Adrenal gland (tissue), 9 donors: ENCODE measurements at regions not wholly inside any gene's neighbourhood (a gene's known extent, or its start where the extent isn't known, plus 50 kb on each side); places are given as distances from the start of the nearest gene placed in this dataset.

Experiments used
- DNase-seq, 7 donors: peaks; one replicate each; pipeline ENCODE4 v3.0.0-alpha.2; 2019 to 2020
- H3K27ac ChIP-seq, 5 donors: fragments of 200-600 bp; sonication (generic) in 4 of 5; 1 replicate in 3 of 5; 2 replicates in 2 of 5; pipeline versions ENCODE4 v1.5.1 to v1.8.0; 2016 to 2020; ENCODE audit warnings: mild to moderate bottlenecking in 1 of 5
- H3K27me3 ChIP-seq: fragments of 200-600 bp; 2 replicates; pipeline ENCODE4 v1.8.0; 2021
- H3K36me3 ChIP-seq, 2 donors: fragments of 200-600 bp; replicated peaks in 1 of 2; 1 replicate in 1 of 2; 2 replicates in 1 of 2; pipeline versions ENCODE4 v1.5.1 to v1.8.0; 2018 to 2022
- H3K4me1 ChIP-seq, 2 donors: fragments of 200-600 bp; replicated peaks in 1 of 2; 1 replicate in 1 of 2; 2 replicates in 1 of 2; pipeline versions ENCODE4 v1.5.1 to v1.8.0; 2018 to 2021
- H3K4me3 ChIP-seq, 4 donors: fragments of 200-600 bp; sonication (generic) in 3 of 4; one replicate each; pipeline ENCODE4 v1.5.1; 2016 to 2018
- H3K9me3 ChIP-seq, 3 donors: fragments of 200-600 bp; sonication (generic) in 1 of 3; replicated peaks in 1 of 3; 1 replicate in 2 of 3; 2 replicates in 1 of 3; pipeline versions ENCODE4 v1.5.1 to v1.8.0; 2016 to 2021
- CTCF ChIP-seq, 6 experiments: fragments of 450-650 bp in 4 of 6; fragments of 200-600 bp in 2 of 6; sonication (generic) in 1 of 6; IDR thresholded peaks; 1 replicate in 5 of 6; 2 replicates in 1 of 6; pipeline versions ENCODE4 v1.5.1 to v1.8.0; 2016 to 2021; ENCODE audit warnings: antibody characterized with exemption in 6 of 6, mild to moderate bottlenecking in 2 of 6, moderate library complexity in 1 of 6
- POLR2A ChIP-seq, 2 donors: fragments of 450-650 bp; IDR thresholded peaks; one replicate each; pipeline ENCODE4 v1.6.1; 2017; ENCODE audit warnings: antibody characterized with exemption in 2 of 2, mild to moderate bottlenecking in 2 of 2, moderate library complexity in 1 of 2
- WGBS, 4 donors: extraction: QIAGEN DNeasy Blood & Tissue Kit in 2 of 4; methylation state at CpG; one replicate each; pipeline versions ENCODE4 v1.1.5 to v1.1.7; 2013 to 2017; 5-methylcytosine and 5-hydroxymethylcytosine counted together
- intact Hi-C, 2 donors: fragments of 100-400 bp; cut with DNase I; formaldehyde crosslinking; loops; one replicate each; pipeline versions ENCODE4 v1.14.1 to v1.15.0; 2022 to 2023
- donor health status: healthy with polysubstance abuse.
- donor health status: Bipolar disorder and iron deficiency.
- donor health status: DM: yes; HTN: yes; CAD: no.
- donor health status: DM: no; HTN: no; CAD: no.
- donor health status: DM: no; HTN: no; CAD: no.

- no peak overlapping the region for H3K4me3 ChIP-seq
- DNase-seq, result no peak
- TF ChIP-seq POLR2A (IDR thresholded peaks at IDR 0.05), result no peak
- no peak for TF ChIP-seq CTCF (IDR thresholded peaks at IDR 0.05)
- no peaks in the 10 kb centered on the region for H3K9me3 ChIP-seq
- WGBS, 4 donors, result 25 to 46% (median 42%) methylated on average over 5 of the region's 5 CpGs
- no peaks in the 10 kb centered on the region for H3K4me1 ChIP-seq
- H3K27ac ChIP-seq, result no peak overlapping the region
- no peaks in the 10 kb centered on the region for H3K36me3 ChIP-seq
- intact Hi-C loops, result loop anchor here in 1 of 2 donors (10.0 kb wide), 1 partner anchor 651 kb away; the partner anchor contains the start of gene COBL
- H3K27me3 ChIP-seq, result no peaks in the 10 kb centered on the region
Observed at GRCh38 chr7:51965454-51965853, 648.8 kb upstream of the COBL start.

- no peak for DNase-seq
- no peak for TF ChIP-seq CTCF (IDR thresholded peaks at IDR 0.05)
- TF ChIP-seq POLR2A (IDR thresholded peaks at IDR 0.05), result no peak
- Histone ChIP-seq H3K36me3 (no peaks in the 10 kb centered on the region), H3K27ac (no peak overlapping the region), H3K4me3 (no peak overlapping the region), H3K27me3 (no peaks in the 10 kb centered on the region), H3K4me1 (no peaks in the 10 kb centered on the region), H3K9me3 (no peaks in the 10 kb centered on the region)
- intact Hi-C loops, result loop anchor here in 1 of 2 donors (10.0 kb wide), 1 partner anchor 647 kb away; the partner anchor contains the start of gene COBL
- WGBS, 4 donors, result 76 to 85% (median 81%) methylated on average over 2 of the region's 2 CpGs
Observed at GRCh38 chr7:51961804-51962203, 645.2 kb upstream of the COBL start.

GRCh38 chr7:51950813-51951212 is 634.2 kb upstream of the COBL start:
- Histone ChIP-seq H3K4me3 (no peak overlapping the region), H3K9me3 (peaks cover 0 to 4% (median 0%) of the 10 kb centered on the region in 3 donors), H3K27ac (no peak overlapping the region), H3K36me3 (no peaks in the 10 kb centered on the region), H3K4me1 (no peaks in the 10 kb centered on the region), H3K27me3 (no peaks in the 10 kb centered on the region)
- no peak for DNase-seq
- intact Hi-C loops, result no loop called here
- TF ChIP-seq POLR2A (IDR thresholded peaks at IDR 0.05) (no peak), CTCF (IDR thresholded peaks at IDR 0.05) (no peak)
- 53 to 68% (median 60%) methylated on average over 3 of the region's 3 CpGs for WGBS, 4 donors

GRCh38 chr7:51949726-51950644 is 633.4 kb upstream of the COBL start:
- no peaks in the 10 kb centered on the region for H3K36me3 ChIP-seq
- intact Hi-C loops, result no loop called here
- no peaks in the 10 kb centered on the region for H3K4me1 ChIP-seq
- no peak for DNase-seq
- H3K4me3 ChIP-seq, result no peak overlapping the region
- TF ChIP-seq CTCF (IDR thresholded peaks at IDR 0.05), result no peak
- H3K9me3 ChIP-seq, result peaks cover 0 to 4% (median 0%) of the 10 kb centered on the region in 3 donors
- no peak overlapping the region for H3K27ac ChIP-seq
- no peaks in the 10 kb centered on the region for H3K27me3 ChIP-seq
- 63 to 67% (median 65%) methylated on average over 9 of the region's 9 CpGs for WGBS, 4 donors
